IMR-90 (cell line): ENCODE measurements at regions not wholly inside any gene's neighbourhood (a gene's known extent, or its start where the extent isn't known, plus 50 kb on each side); places are given as distances from the start of the nearest gene placed in this dataset.

Source experiments
- ATAC-seq: fragments of 200-7000 bp; cut with Tn5 transposase; 2 replicates; pipeline ENCODE4 v1.9.1; 2020; ENCODE audit warnings: low read depth, mild to moderate bottlenecking, moderate library complexity
- BruUV-seq: library from RNA; stranded (reverse); fragments of 400-500 nt; replicated peaks from 2 replicates; lab custom pipeline; 2021; lab: Mats Ljungman, UMichigan
- CTCF ChIA-PET: fragments of 300-600 bp; formaldehyde crosslinking; extraction: SDS; loops from one replicate; lab custom pipeline; 2021; ENCODE audit warnings: antibody characterized with exemption; lab: Yijun Ruan, JAX
- POLR2A ChIA-PET: fragments of 300-600 bp; sonication (Branson Sonifier 250); formaldehyde crosslinking; loops from one replicate; lab custom pipeline; 2022; ENCODE audit warnings: antibody characterized with exemption; ENCODE audit not compliant: unreplicated experiment; lab: Charles Lee
- DNase-seq: peaks from one replicate; pipeline ENCODE4 v3.0.0; 2013
- H2AFZ ChIP-seq: replicated peaks from 2 replicates; pipeline ENCODE3; 2013; ENCODE audit warnings: low read length, mild to moderate bottlenecking; ENCODE audit not compliant: poor library complexity
- H2AK5ac ChIP-seq: 2 replicates; pipeline ENCODE4 v1.6.1; 2013; ENCODE audit warnings: low read depth, low read length, inconsistent platforms
- H2AK9ac ChIP-seq: replicated peaks from 2 replicates; pipeline ENCODE3; 2013; ENCODE audit warnings: mild to moderate bottlenecking, low read depth, low read length, moderate library complexity; ENCODE audit not compliant: poor library complexity
- H2BK120ac ChIP-seq: 2 replicates; pipeline ENCODE4 v1.6.1; 2013; ENCODE audit warnings: low read depth, low read length, inconsistent platforms
- H2BK15ac ChIP-seq: 3 replicates; pipeline ENCODE4 v1.6.1; 2013; ENCODE audit warnings: low read depth, low read length, inconsistent platforms
- H2BK20ac ChIP-seq: 2 replicates; pipeline ENCODE4 v1.6.1; 2013; ENCODE audit warnings: low read depth, mild to moderate bottlenecking, inconsistent platforms, low read length, moderate library complexity
- H2BK5ac ChIP-seq: 2 replicates; pipeline ENCODE4 v1.6.1; 2013; ENCODE audit warnings: mild to moderate bottlenecking, low read depth, low read length, inconsistent platforms; ENCODE audit not compliant: poor library complexity, severe bottlenecking
- H3K14ac ChIP-seq: replicated peaks from 2 replicates; pipeline ENCODE4 v1.6.1; 2013; ENCODE audit warnings: low read depth, low read length, inconsistent platforms
- H3K18ac ChIP-seq: 2 replicates; pipeline ENCODE4 v1.6.1; 2013; ENCODE audit warnings: low read depth, low read length, control low read depth
- H3K23ac ChIP-seq: 2 replicates; pipeline ENCODE4 v1.6.1; 2013; ENCODE audit warnings: low read depth, low read length, inconsistent platforms
- H3K27ac ChIP-seq: 2 replicates; pipeline ENCODE4 v1.5.1; 2013; ENCODE audit warnings: mild to moderate bottlenecking, control low read depth, low read length; ENCODE audit not compliant: insufficient read depth
- H3K27me3 ChIP-seq: 2 replicates; pipeline ENCODE4 v1.6.1; 2013; ENCODE audit warnings: low read length; ENCODE audit not compliant: control insufficient read depth, insufficient read depth
- H3K36me3 ChIP-seq: 2 replicates; pipeline ENCODE4 v1.6.1; 2013; ENCODE audit warnings: low read length, mixed read lengths; ENCODE audit not compliant: control insufficient read depth, insufficient read depth
- H3K4ac ChIP-seq: 2 replicates; pipeline ENCODE4 v1.6.1; 2013; ENCODE audit warnings: low read depth, low read length, inconsistent platforms
- H3K4me1 ChIP-seq: 2 replicates; pipeline ENCODE4 v1.6.1; 2013; ENCODE audit warnings: low read length, mixed read lengths; ENCODE audit not compliant: control insufficient read depth, insufficient read depth
- H3K4me2 ChIP-seq: 2 replicates; pipeline ENCODE4 v1.6.1; 2013; ENCODE audit warnings: low read depth, mild to moderate bottlenecking, control low read depth, low read length, moderate library complexity
- H3K4me3 ChIP-seq: 2 replicates; pipeline ENCODE4 v1.5.1; 2013; ENCODE audit warnings: low read depth, mild to moderate bottlenecking, control low read depth, low read length, moderate library complexity; ENCODE audit not compliant: insufficient read depth
- H3K56ac ChIP-seq: 2 replicates; pipeline ENCODE4 v1.6.1; 2013; ENCODE audit warnings: low read length, inconsistent platforms; ENCODE audit not compliant: insufficient read depth; ENCODE audit errors: extremely low read depth
- H3K79me1 ChIP-seq, 2 experiments: 2 replicates each; pipeline ENCODE4 v1.6.1; 2013; ENCODE audit warnings: low read length in 2 of 2, inconsistent platforms in 1 of 2, low read depth in 1 of 2
- H3K9ac ChIP-seq: 2 replicates; pipeline ENCODE4 v1.6.1; 2013; ENCODE audit warnings: low read depth, low read length, control low read depth
- H3K9me1 ChIP-seq: 2 replicates; pipeline ENCODE4 v1.6.1; 2013; ENCODE audit warnings: low read length, inconsistent platforms; ENCODE audit not compliant: insufficient read depth
- H3K9me3 ChIP-seq: 2 replicates; pipeline ENCODE4 v1.6.1; 2013; ENCODE audit warnings: low read length; ENCODE audit not compliant: control insufficient read depth, insufficient read depth
- H4K20me1 ChIP-seq: 2 replicates; pipeline ENCODE4 v1.6.1; 2013; ENCODE audit warnings: low read length, inconsistent platforms; ENCODE audit not compliant: insufficient read depth
- H4K5ac ChIP-seq: 2 replicates; pipeline ENCODE4 v1.6.1; 2013; ENCODE audit warnings: mild to moderate bottlenecking, low read depth, low read length, control low read depth
- H4K8ac ChIP-seq, 2 experiments: 2 replicates each; pipeline ENCODE4 v1.6.1; 2013; ENCODE audit warnings: low read depth in 2 of 2, low read length in 2 of 2, control low read depth in 1 of 2, inconsistent platforms in 1 of 2
- H4K91ac ChIP-seq: 2 replicates; pipeline ENCODE4 v1.6.1; 2013; ENCODE audit warnings: low read depth, low read length, inconsistent platforms; ENCODE audit not compliant: insufficient read depth
- BHLHE40 ChIP-seq: fragments of 150-350 bp; IDR thresholded peaks from 2 replicates; pipeline ENCODE4 v1.6.1; 2016; ENCODE audit warnings: mild to moderate bottlenecking, low read depth, low read length
- CEBPB ChIP-seq: IDR thresholded peaks from 2 replicates; pipeline ENCODE4 v1.6.1; 2012; ENCODE audit warnings: low read depth, low read length, improper control_type of control experiment
- CHD1 ChIP-seq: IDR thresholded peaks from 2 replicates; pipeline ENCODE4 v1.6.1; 2012; ENCODE audit warnings: low read depth, low read length, improper control_type of control experiment
- CTCF ChIP-seq: conservative IDR thresholded peaks from 2 replicates; pipeline ENCODE4 v1.5.1; 2012; ENCODE audit warnings: mild to moderate bottlenecking, low read depth, low read length, improper control_type of control experiment
- ELK1 ChIP-seq: fragments of 150-350 bp; IDR thresholded peaks from 2 replicates; pipeline ENCODE4 v1.6.1; 2016; ENCODE audit warnings: low read depth, mild to moderate bottlenecking, low read length, moderate library complexity, borderline replicate concordance
- FOS ChIP-seq: fragments of 150-350 bp; IDR thresholded peaks from 2 replicates; pipeline ENCODE4 v1.6.1; 2016; ENCODE audit warnings: low read depth, low read length
- MAFK ChIP-seq: IDR thresholded peaks from 2 replicates; pipeline ENCODE4 v1.6.1; 2012; ENCODE audit warnings: low read depth, low read length, improper control_type of control experiment
- MAZ ChIP-seq: IDR thresholded peaks from 2 replicates; pipeline ENCODE4 v1.6.1; 2012; ENCODE audit warnings: low read depth, mild to moderate bottlenecking, low read length, improper control_type of control experiment, moderate library complexity, borderline replicate concordance
- MXI1 ChIP-seq: IDR thresholded peaks from 2 replicates; pipeline ENCODE4 v1.6.1; 2012; ENCODE audit warnings: low read depth, mild to moderate bottlenecking, low read length, moderate library complexity, borderline replicate concordance
- NFE2L2 ChIP-seq: fragments of 150-350 bp; IDR thresholded peaks from 2 replicates; pipeline ENCODE4 v1.6.1; 2016; ENCODE audit warnings: low read depth, mild to moderate bottlenecking, low read length
- POLR2A ChIP-seq: IDR thresholded peaks from 2 replicates; pipeline ENCODE4 v1.6.1; 2012; ENCODE audit warnings: mild to moderate bottlenecking, low read depth, low read length
- RAD21 ChIP-seq: IDR thresholded peaks from 2 replicates; pipeline ENCODE4 v1.6.1; 2012; ENCODE audit warnings: low read length, improper control_type of control experiment
- RCOR1 ChIP-seq: IDR thresholded peaks from 2 replicates; pipeline ENCODE4 v1.6.1; 2012; ENCODE audit warnings: mild to moderate bottlenecking, low read length, improper control_type of control experiment; ENCODE audit not compliant: insufficient replicate concordance
- RFX5 ChIP-seq: IDR thresholded peaks from 2 replicates; pipeline ENCODE4 v1.8.0; 2012; ENCODE audit warnings: low read depth, mild to moderate bottlenecking, low read length, moderate library complexity
- SMC3 ChIP-seq: fragments of 150-350 bp; IDR thresholded peaks from 2 replicates; pipeline ENCODE4 v1.6.1; 2016; ENCODE audit warnings: low read depth, mild to moderate bottlenecking, antibody characterized with exemption, low read length, moderate library complexity
- USF2 ChIP-seq: fragments of 150-350 bp; IDR thresholded peaks from 2 replicates; pipeline ENCODE4 v1.6.1; 2017; ENCODE audit warnings: mild to moderate bottlenecking, antibody characterized with exemption, low read length, low read depth
- dilution Hi-C: fragments of 300-500 bp; cut with HindIII; formaldehyde crosslinking; loops from one replicate; pipeline ENCODE4 v1.14.3; 2018; ENCODE audit warnings: low sequenced_read_pairs; ENCODE audit not compliant: unreplicated experiment
- in situ Hi-C: fragments of 300-500 bp; cut with MboI; formaldehyde crosslinking; loops from 3 replicates; pipeline ENCODE4 v1.14.3; 2019; ENCODE audit warnings: low sequenced_read_pairs, inconsistent platforms, mixed read lengths
- intact Hi-C: fragments of 100-400 bp; cut with micrococcal nuclease; formaldehyde crosslinking; loops from 2 replicates; pipeline ENCODE4 v1.10.0; 2022

GRCh38 chr3:34444137-34444536, 645.7 kb downstream of the PDCD6IP start:
- H3K36me3 ChIP-seq = no peaks in the 10 kb centered on the region
- H4K5ac ChIP-seq = no peak overlapping the region
- no peaks in the 10 kb centered on the region for H3K9me1 ChIP-seq
- CTCF ChIA-PET = no interaction called here
- no peak overlapping the region for H3K23ac ChIP-seq
- no peak overlapping the region for H3K4me3 ChIP-seq
- in situ Hi-C loops (no loop called here), intact Hi-C loops (no loop called here), dilution Hi-C loops (no loop called here)
- no peaks in the 10 kb centered on the region for H3K27me3 ChIP-seq
- no peak overlapping the region for H2BK5ac ChIP-seq
- no peak overlapping the region for H3K18ac ChIP-seq
- no peak overlapping the region for H2BK15ac ChIP-seq
- no peaks in the 10 kb centered on the region for H3K79me1 ChIP-seq
- no peak overlapping the region for H4K8ac ChIP-seq
- no peaks in the 10 kb centered on the region for H3K4me1 ChIP-seq
- DNase-seq = no peak
- no peak overlapping the region for H4K91ac ChIP-seq
- no peak overlapping the region for H3K27ac ChIP-seq
- no TSS peak for BruUV-seq
- H3K14ac ChIP-seq = no peak overlapping the region
- H3K9ac ChIP-seq = no peak overlapping the region
- no peaks in the 10 kb centered on the region for H4K20me1 ChIP-seq
- no peak overlapping the region for H2BK120ac ChIP-seq
- H2BK20ac ChIP-seq = no peak overlapping the region
- H3K4me2 ChIP-seq = no peak overlapping the region
- H3K9me3 ChIP-seq = peaks cover 2% of the 10 kb centered on the region; the same call in 1 of the 2 replicates
- TF ChIP-seq SMC3 = no peak
- TF ChIP-seq RFX5 = no peak
- TF ChIP-seq MAZ = no peak
- no peak for TF ChIP-seq ELK1
- no peak for TF ChIP-seq POLR2A
- no peak for TF ChIP-seq CTCF
- TF ChIP-seq MAFK = no peak
- no peak for TF ChIP-seq CHD1
- no peak for TF ChIP-seq MXI1
- no peak for TF ChIP-seq RCOR1
- TF ChIP-seq FOS = no peak
- no peak for TF ChIP-seq NFE2L2
- TF ChIP-seq RAD21 = no peak
- TF ChIP-seq CEBPB = no peak
- TF ChIP-seq BHLHE40 = no peak
- no peak for TF ChIP-seq USF2
- no peak overlapping the region for H2AK5ac ChIP-seq
- no peak for ATAC-seq
- no peak overlapping the region for H3K56ac ChIP-seq
- no peak overlapping the region for H3K4ac ChIP-seq
- no peak overlapping the region for H2AK9ac ChIP-seq
- no peak overlapping the region for H2AFZ ChIP-seq
- POLR2A ChIA-PET = no interaction called here
